Fibroblast of mammary gland (primary cell): ENCODE measurements at regions not wholly inside any gene's neighbourhood (a gene's known extent, or its start where the extent isn't known, plus 50 kb on each side); places are given as distances from the start of the nearest gene placed in this dataset.

Experiments used
- DNase-seq: peaks from one replicate; pipeline ENCODE4 v3.0.0-alpha.2; 2010; ENCODE audit warnings: low read depth
- H3K4me3 ChIP-seq: 2 replicates; pipeline ENCODE4 v1.5.1; 2011; ENCODE audit warnings: low read depth, mild to moderate bottlenecking, low read length, moderate library complexity; ENCODE audit not compliant: control insufficient read depth
- TF ChIP-seq, protein P1 (sequence below): conservative IDR thresholded peaks from 2 replicates; pipeline ENCODE4 v1.5.1; 2011; ENCODE audit warnings: low read depth, low read length, inconsistent platforms; ENCODE audit not compliant: control insufficient read depth, insufficient read depth

DNA sequence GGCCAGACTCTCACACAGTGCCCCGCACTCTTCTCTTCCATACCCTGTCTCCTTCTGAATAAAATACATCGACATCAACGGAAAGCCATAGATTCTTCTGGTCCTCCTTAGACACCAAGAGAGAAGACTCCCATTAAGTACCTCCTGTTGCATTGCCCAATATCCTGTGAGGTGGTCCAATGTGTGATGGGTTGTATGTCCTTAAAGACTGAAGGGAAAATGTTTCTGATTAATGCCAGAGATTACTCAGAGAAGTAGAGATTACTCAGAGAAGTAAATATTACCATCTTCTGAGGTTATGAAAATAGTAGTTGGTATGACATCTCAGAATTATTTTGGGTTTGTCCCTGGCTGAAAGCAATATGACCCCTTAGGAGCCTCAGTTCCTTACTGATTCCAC lies 60.8 kb upstream of the GALNT15 start:
- no peak overlapping the region for H3K4me3 ChIP-seq
- TF ChIP-seq, protein P1, sequence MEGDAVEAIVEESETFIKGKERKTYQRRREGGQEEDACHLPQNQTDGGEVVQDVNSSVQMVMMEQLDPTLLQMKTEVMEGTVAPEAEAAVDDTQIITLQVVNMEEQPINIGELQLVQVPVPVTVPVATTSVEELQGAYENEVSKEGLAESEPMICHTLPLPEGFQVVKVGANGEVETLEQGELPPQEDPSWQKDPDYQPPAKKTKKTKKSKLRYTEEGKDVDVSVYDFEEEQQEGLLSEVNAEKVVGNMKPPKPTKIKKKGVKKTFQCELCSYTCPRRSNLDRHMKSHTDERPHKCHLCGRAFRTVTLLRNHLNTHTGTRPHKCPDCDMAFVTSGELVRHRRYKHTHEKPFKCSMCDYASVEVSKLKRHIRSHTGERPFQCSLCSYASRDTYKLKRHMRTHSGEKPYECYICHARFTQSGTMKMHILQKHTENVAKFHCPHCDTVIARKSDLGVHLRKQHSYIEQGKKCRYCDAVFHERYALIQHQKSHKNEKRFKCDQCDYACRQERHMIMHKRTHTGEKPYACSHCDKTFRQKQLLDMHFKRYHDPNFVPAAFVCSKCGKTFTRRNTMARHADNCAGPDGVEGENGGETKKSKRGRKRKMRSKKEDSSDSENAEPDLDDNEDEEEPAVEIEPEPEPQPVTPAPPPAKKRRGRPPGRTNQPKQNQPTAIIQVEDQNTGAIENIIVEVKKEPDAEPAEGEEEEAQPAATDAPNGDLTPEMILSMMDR: no peak
- DNase-seq: peak; percentile 99

DNA sequence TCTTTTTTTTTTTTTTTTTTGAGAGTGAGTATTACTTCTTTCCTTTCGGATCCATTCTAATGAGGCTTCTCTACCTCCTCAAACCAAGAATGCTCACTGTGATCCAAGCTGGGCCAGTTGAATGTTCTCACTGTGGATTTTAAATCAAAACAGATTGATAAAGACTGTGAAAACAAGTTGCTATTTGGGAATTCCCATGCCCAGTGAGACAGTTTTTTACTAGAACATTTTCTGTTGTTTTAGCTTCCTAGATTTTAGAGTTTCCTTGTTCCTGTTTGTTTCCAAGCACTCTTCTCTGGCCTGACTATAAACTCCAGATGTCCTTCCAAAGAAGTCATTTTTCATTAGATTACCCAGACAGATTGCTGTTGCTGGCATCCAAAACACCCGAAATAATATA lies 60.1 kb upstream of the GALNT15 start:
- TF ChIP-seq, protein P1: no peak
- H3K4me3 ChIP-seq: no peak overlapping the region
- peak; percentile 72 for DNase-seq

DNA sequence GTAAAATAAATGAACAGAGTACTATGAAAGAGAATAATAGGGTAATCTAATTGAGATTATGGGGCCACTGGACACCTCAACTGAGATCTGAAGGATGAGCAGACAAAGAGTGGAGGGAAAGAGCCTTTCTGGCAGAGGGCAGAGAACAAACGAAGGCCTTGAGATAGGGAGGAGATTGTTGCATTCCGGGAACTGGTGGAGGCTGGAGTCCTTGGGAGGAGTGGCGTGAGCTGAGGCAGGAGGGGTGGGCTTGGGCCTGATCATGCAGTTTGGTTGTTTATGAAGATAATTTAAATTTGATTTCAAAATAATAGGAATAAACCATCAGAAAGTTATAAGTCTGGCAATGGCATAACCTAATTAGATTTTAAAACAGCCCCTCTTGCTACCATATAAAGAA lies 59.5 kb upstream of the GALNT15 start:
- no peak for DNase-seq
- H3K4me3 ChIP-seq: no peak overlapping the region
- TF ChIP-seq, protein P1: no peak

DNA sequence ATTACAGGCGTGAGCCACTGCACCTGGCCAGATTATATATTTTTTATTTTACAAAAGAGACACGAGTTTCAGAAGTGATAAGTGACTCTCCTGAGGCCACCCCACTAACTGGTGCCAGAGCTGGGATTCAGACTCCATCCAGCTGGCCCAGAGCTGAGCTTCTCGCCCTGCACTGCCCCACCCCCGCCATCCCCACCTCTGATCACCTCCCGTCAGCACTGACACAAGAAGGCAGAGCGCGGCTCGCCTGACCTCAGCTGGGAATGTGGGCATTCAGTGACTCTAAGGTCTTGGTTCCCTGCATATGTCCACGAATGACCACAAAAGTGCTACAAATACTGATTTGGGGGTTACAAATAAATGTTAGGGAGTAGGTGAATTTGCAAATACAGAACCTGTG lies 56.1 kb upstream of the GALNT15 start:
- no peak overlapping the region for H3K4me3 ChIP-seq
- no peak for DNase-seq
- TF ChIP-seq, protein P1: no peak

DNA sequence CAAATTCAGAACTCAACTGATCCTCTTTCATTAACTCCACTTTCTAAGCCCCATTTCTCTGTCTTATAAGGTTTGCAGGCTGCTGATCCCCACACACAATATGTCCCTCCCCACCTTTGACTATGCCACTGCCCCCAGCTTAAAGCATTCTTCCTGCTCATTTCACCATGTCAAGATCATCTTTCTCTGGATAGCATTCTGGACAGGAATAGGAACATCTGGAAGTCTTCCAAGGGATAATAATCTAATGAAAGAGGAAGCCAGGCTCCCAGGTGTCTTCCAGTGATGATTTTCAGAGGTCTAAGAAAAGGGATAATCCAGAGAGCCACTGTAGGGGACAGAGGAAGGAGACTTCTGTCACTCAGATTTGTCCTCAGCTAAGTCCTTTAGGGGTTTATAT lies 54.6 kb upstream of the GALNT15 start:
- TF ChIP-seq, protein P1: no peak
- no peak for DNase-seq
- H3K4me3 ChIP-seq: no peak overlapping the region

DNA sequence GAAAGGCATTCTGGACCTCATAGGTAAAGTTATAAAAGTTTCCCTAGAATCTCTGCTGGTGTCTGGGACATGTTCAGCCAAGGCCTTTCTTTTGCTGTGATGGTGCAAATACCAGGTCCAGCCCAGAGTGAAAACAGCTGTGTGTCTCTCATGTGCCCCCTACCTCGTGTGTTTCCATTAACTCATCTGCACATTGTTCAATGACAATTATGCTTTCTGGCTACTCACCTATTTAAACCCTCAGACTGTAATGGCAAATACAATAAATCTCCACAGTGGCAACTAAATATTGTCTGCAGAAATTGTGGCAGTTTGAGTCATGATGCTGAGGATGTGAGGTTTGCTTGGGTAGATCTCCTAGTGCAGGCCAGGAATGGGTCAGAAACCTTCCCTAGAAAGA lies 53.1 kb upstream of the GALNT15 start:
- DNase-seq: no peak
- TF ChIP-seq, protein P1: no peak

DNA sequence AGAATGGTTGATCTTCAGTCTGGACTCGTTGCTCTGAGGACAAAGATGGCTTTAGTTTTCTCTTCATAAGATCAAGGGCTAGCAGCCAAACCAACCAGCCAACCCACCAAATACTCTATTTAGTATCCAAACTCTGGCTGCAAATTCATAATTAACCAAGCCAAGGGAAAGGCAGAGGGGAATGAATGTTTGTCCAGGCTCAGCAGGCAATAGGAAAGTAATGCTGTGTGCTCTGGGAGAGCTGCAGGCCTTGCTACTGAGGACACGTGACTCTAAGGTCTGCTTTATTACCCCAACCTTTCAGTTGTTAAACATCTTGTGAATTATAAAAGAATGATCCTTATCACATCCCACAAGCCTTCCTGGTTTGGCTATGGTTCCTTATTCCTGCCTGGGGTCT lies 52.3 kb upstream of the GALNT15 start:
- TF ChIP-seq, protein P1: no peak
- DNase-seq: no peak
- H3K4me3 ChIP-seq: no peak overlapping the region

More for the DNA sequence above, 53.1 kb upstream of the GALNT15 start:
- no peak overlapping the region for H3K4me3 ChIP-seq
